ENCODE measurements at regions not wholly inside any gene's neighbourhood (a gene's known extent, or its start where the extent isn't known, plus 50 kb on each side); places are given as distances from the start of the nearest gene placed in this dataset.
"Not testable (repeated sequence)": the region's sequence is repeated elsewhere in the genome, so short reads cannot be mapped to it uniquely, and the experiment has no call there.

DNA sequence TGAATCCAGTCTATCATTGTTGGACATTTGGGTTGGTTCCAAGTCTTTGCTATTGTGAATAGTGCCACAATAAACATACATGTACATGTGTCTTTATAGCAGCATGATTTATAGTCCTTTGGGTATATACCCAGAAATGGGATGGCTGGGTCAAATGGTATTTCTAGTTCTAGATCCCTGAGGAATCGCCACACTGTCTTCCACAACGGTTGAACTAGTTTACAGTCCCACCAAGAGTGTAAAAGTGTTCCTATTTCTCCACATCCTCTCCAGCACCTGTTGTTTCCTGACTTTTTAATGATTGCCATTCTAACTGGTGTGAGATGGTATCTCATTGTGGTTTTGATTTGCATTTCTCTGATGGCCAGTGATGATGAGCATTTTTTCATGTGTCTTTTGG lies 137.4 kb upstream of the DST start:
- H3K4me1 Mint-ChIP-seq = peaks cover 23 to 26% of the 10 kb centered on the region in 2 experiments

DNA sequence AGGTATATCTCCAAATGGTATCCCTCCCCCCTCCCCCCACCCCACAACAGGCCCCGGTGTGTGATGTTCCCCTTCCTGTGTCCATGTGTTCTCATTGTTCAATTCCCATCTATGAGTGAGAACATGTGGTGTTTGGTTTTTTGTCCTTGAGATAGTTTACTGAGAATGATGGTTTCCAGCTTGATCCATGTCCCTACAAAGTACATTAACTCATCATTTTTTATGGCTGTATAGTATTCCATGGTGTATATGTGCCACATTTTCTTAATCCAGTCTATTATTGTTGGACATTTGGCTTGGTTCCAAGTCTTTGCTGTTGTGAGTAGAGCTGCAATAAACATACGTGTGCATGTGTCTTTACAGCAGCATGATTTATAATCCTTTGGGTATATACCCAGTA lies 135.8 kb upstream of the DST start:
- H3K4ac ChIP-seq (ENCODE audit: low read depth, low read length); H3K4me2 ChIP-seq (ENCODE audit: insufficient read depth, insufficient read length, low read length); H4K8ac ChIP-seq (replicated peaks; ENCODE audit: insufficient read length, low read depth, low read length); H3K23me2 ChIP-seq (ENCODE audit: insufficient read length, low read depth, low read length, poor library complexity, severe bottlenecking); H3T11ph ChIP-seq (ENCODE audit: low read length); H3K27ac ChIP-seq (ENCODE audit: insufficient read length, low read depth, low read length); H2BK15ac ChIP-seq (ENCODE audit: low read depth, low read length); H3K14ac ChIP-seq (ENCODE audit: insufficient read depth, low read length); H2BK20ac ChIP-seq (ENCODE audit: low read depth, low read length, poor library complexity, severe bottlenecking); H3K18ac ChIP-seq (ENCODE audit: insufficient read length, low read depth, low read length); H3K4me3 Mint-ChIP-seq; H3K79me1 ChIP-seq (ENCODE audit: insufficient read depth, low read depth, low read length, poor library complexity, severe bottlenecking); H2BK12ac ChIP-seq (ENCODE audit: insufficient read length, low read depth, low read length); DNase-seq; H4K5ac ChIP-seq (ENCODE audit: insufficient read length, low read depth, low read length); H3K9me3 ChIP-seq (ENCODE audit: control insufficient read depth, low read depth, low read length); H3K56ac ChIP-seq (ENCODE audit: insufficient read length, low read depth, low read length); H3K9ac ChIP-seq (ENCODE audit: extremely low read depth, insufficient read length, low read length); H2AFZ ChIP-seq (ENCODE audit: low read length); H2AK5ac ChIP-seq (ENCODE audit: insufficient read length, low read length); H3K4me1 ChIP-seq (ENCODE audit: insufficient read depth, low read length); H2BK5ac ChIP-seq (ENCODE audit: insufficient read length, low read length); H3K23ac ChIP-seq (ENCODE audit: insufficient read length, low read depth, low read length); H3K79me2 ChIP-seq (ENCODE audit: insufficient read depth, low read length); H3K27me3 ChIP-seq (ENCODE audit: insufficient read depth, low read length); H2BK120ac ChIP-seq (ENCODE audit: low read depth, low read length, poor library complexity, severe bottlenecking); H3K27me3 Mint-ChIP-seq (ENCODE audit: low read depth); H4K20me1 ChIP-seq (ENCODE audit: control insufficient read depth, insufficient read depth, insufficient read length); H3K27ac Mint-ChIP-seq; H4K91ac ChIP-seq (ENCODE audit: insufficient read length, low read depth, low read length): not testable (repeated sequence)
- Mint-ChIP-seq H3K36me3 (ENCODE audit: insufficient read depth in 1 of 3, low read depth in 3 of 3) (peaks cover 3 to 15% (median 9%) of the 10 kb centered on the region in 3 experiments), H3K4me1 (peaks cover 27 to 31% of the 10 kb centered on the region in 2 experiments), H3K9me3 (peaks cover 3 to 10% of the 10 kb centered on the region in 2 experiments; a peak in 3 of 5 replicates)
- WGBS (ENCODE audit: extremely low coverage, insufficient read length, low lambda C conversion rate) = no CpG with 5 or more reads among the region's 2 CpGs

More for the DNA sequence above, 137.4 kb upstream of the DST start:
- H3K4me3 Mint-ChIP-seq; H4K91ac ChIP-seq (ENCODE audit: insufficient read length, low read depth, low read length); H3K4me2 ChIP-seq (ENCODE audit: insufficient read depth, insufficient read length, low read length); H3K14ac ChIP-seq (ENCODE audit: insufficient read depth, low read length); H2AK5ac ChIP-seq (ENCODE audit: insufficient read length, low read length); H3K79me2 ChIP-seq (ENCODE audit: insufficient read depth, low read length); H3K4ac ChIP-seq (ENCODE audit: low read depth, low read length); H2BK20ac ChIP-seq (ENCODE audit: low read depth, low read length, poor library complexity, severe bottlenecking); H3K23ac ChIP-seq (ENCODE audit: insufficient read length, low read depth, low read length); H4K5ac ChIP-seq (ENCODE audit: insufficient read length, low read depth, low read length); DNase-seq; H3K4me1 ChIP-seq (ENCODE audit: insufficient read depth, low read length); H2BK12ac ChIP-seq (ENCODE audit: insufficient read length, low read depth, low read length); H2BK120ac ChIP-seq (ENCODE audit: low read depth, low read length, poor library complexity, severe bottlenecking); H3K79me1 ChIP-seq (ENCODE audit: insufficient read depth, low read depth, low read length, poor library complexity, severe bottlenecking); H3K23me2 ChIP-seq (ENCODE audit: insufficient read length, low read depth, low read length, poor library complexity, severe bottlenecking); H2AFZ ChIP-seq (ENCODE audit: low read length); H2BK5ac ChIP-seq (ENCODE audit: insufficient read length, low read length); H3K27ac ChIP-seq (ENCODE audit: insufficient read length, low read depth, low read length); H3K9me3 ChIP-seq (ENCODE audit: control insufficient read depth, low read depth, low read length); H3K9ac ChIP-seq (ENCODE audit: extremely low read depth, insufficient read length, low read length); H2BK15ac ChIP-seq (ENCODE audit: low read depth, low read length); H3T11ph ChIP-seq (ENCODE audit: low read length); H3K27me3 Mint-ChIP-seq (ENCODE audit: low read depth); H4K20me1 ChIP-seq (ENCODE audit: control insufficient read depth, insufficient read depth, insufficient read length); H3K27me3 ChIP-seq (ENCODE audit: insufficient read depth, low read length); H3K27ac Mint-ChIP-seq; H4K8ac ChIP-seq (replicated peaks; ENCODE audit: insufficient read length, low read depth, low read length); H3K18ac ChIP-seq (ENCODE audit: insufficient read length, low read depth, low read length); H3K56ac ChIP-seq (ENCODE audit: insufficient read length, low read depth, low read length): not testable (repeated sequence)
- H3K9me3 Mint-ChIP-seq = peaks cover 18 to 19% of the 10 kb centered on the region in 2 experiments
- no CpG with 5 or more reads among the region's 2 CpGs for WGBS (ENCODE audit: extremely low coverage, insufficient read length, low lambda C conversion rate)
- H3K36me3 Mint-ChIP-seq (ENCODE audit: insufficient read depth in 1 of 3, low read depth in 3 of 3) = peaks cover 9 to 22% (median 16%) of the 10 kb centered on the region in 3 experiments
